CD4-positive, alpha-beta T cell treated with Interleukin-17A for 1 hour (primary cell): ENCODE measurements at regions not wholly inside any gene's neighbourhood (a gene's known extent, or its start where the extent isn't known, plus 50 kb on each side); places are given as distances from the start of the nearest gene placed in this dataset.
"Not testable (repeated sequence)": the region's sequence is repeated elsewhere in the genome, so short reads cannot be mapped to it uniquely, and the experiment has no call there.

Experiments used
- DNase-seq: peaks from one replicate; pipeline ENCODE4 v3.0.0-alpha.2; 2020

DNA sequence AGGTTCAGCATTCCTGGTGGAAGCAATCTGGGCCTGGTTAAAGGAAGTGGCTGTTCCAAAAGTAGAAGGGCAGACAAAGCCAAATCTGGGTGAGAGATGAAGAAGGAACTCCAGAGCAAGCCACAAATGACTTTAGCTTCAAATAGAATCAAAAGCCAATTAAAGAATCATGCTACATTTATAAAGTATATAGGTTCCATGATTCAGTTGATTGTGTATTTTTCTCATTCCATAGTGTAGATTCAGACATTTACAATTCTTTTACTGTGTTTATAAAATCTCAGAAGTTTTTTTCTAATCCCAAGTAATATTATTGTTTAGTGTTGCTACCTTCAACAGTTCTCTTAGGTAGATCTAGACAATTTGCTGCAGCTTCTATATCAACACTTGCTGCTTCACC is 262.0 kb downstream of the PLK2 start:
- no peak for DNase-seq

DNA sequence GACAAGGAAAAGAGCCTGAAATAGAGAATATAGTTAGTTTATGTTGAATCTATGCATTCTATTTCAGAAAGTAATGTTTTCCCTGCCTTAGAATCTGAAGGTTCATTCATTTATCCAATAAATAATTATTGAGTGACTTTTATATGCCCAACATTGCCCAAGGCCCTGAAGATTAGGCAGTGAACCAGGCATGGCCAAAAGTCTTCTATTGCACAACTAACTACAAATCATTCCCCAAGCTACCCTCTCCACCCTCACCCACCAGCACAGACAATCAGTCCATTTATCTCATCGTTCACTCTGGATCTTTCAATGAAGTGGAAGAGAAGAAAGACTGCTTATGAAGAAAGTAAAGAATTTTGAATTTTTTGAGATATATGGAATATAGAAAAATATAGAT is 268.4 kb downstream of the PLK2 start:
- no peak for DNase-seq

DNA sequence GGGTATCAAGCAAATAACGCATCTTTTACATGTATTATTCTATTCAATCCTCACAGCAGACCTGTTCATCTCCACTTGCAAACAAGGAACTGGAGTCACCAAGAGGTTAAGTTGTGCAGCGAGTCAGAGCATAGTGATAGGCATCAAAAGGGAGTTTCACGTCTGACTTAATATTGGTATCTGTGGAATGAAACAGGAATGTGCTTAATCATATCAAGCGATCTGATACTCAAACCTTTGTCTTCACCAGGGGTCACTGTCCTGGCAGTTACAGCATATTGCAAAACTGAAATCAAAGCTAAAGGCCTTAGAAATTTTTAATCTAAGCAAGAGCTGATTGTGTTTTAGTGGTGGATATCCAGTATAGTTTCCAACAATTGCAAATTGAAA is 271.6 kb downstream of the PLK2 start:
- no peak for DNase-seq

DNA sequence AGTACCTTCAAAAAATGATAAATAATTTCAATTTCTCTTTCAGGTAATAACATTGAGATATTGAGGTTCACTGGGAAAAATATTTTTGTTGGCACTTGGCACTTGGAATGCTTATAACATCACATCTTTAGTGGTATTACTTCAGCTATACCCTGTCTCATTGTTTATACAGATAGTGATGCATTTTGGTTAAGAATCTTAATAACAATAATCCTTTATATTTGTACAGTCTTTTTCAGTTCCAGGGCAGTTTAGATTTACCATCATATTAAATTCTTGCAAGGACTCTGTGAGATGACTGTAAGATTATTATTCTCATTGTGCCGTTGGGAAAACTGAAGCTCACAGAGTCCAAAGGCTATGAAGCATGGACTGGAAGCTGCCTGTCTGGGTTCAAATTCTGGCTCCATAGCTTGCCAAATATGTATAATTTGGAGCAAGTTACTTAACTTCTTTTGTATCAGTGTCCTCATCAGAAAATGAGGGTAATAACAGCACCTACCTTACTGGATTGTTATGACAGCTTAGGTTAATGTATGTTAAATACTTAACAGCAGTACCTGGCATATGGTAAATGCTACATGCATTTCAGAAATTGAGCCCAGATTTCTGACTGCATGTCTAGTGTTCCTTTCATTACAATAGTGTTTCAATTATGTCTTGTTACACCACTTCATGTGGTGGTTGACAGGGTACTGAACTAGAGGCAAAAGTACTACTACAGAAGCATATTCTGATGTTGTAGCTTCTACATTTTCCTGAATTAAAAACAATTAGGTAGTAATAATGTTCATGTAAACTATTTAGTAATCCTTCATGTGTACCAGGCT is 272.2 kb downstream of the PLK2 start:
- DNase-seq: no peak

DNA sequence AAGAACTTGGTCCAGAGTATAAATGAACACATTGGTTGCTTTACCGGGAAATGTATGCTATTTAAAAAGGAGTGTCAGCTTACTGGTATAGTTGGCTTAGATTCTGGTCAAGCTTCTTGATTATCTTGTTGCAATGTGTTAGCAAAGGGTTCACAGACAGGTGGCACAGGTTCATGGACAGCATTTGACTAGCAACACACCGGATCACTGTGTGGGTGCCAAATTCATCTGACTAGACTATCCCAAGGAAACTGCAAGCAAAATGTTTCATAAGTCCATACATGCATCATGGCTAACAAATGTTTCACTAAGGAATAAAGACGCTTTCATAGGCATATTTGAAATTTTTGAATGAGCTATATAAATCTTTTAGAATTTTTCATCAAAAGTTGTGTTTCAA is 274.1 kb downstream of the PLK2 start:
- no peak for DNase-seq

DNA sequence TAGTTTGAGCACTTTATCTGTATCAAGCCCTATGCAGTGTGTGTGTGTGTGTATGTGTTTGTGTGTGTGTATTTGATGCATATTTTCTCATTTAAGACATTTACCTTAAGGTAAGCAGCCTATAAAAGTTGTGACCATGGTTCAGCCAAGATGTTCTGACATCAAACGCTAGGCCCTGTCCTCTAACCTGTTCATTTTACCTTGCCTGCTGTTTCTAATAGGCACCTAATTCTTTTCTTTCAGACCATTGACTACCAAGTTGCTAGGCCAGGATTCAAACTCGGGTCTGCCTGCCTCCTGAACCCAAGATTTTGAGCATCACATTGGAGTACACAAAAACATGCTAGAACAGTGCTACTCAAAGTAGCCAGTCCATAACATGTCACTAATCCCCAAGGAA is 274.5 kb downstream of the PLK2 start:
- no peak for DNase-seq

DNA sequence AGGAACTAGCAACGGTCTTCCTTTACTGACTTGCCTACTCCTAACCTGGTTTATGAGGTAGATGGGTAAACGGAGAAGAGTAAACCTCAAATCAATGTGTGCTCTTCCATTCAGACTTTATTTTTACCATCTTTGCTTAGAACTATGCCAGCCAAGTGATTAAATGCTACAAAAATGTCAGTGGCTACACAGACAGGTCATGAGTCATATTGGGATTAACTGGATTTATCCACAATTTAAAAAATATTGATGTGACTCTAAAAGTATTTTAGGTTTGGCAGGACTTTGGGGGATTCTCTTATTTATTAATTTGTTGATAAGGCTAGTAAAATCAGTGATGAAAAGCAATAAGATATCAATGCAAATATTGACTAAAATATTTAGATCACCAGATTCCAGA is 275.0 kb downstream of the PLK2 start:
- DNase-seq: no peak

DNA sequence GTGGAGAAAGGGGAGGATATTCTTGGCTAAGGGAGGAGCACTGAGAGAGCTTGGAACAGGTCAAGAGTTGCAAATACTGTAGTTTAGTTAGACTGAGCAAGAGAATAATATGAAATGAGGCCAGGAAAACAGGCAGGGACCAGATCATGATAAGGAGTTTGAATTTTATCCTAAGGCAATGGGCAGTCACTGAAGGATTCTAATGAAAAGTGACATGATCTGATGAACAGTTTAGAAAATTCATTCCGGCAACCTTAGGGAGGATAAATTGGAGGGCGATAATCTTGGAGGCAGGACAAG is 276.1 kb downstream of the PLK2 start:
- DNase-seq: no peak

DNA sequence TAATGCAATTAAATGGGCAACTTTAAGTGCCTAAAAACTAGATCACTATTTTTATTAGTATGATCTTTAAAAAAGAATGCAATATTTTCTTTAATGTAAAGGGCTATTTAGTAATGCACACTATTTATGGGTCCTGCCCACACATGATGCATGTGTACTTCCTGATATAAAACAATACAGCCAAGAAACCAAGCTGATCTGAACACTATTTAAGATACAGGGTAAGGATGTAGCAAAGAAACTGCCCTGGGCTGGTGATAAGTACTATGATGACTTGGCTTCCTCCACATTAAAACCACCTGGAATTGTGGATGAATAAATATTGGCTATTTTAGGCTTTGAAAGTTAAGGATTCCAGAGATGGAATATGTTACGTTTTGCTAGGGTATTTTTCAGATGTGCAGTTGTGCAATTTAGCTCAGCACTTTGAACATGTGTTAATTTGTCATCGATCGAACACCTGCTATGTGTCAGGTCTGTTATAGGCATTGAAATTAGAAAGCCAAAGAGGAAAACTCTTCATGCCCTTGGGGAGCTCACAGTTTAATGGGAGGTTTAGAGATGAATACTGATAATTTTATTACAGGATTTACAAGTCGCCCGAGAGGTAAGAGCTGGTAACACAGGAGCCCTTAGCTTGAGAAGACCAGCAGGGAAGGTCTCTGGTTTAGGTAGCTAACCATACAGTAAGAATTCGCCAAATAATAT is 276.7 kb downstream of the PLK2 start:
- DNase-seq: no peak

DNA sequence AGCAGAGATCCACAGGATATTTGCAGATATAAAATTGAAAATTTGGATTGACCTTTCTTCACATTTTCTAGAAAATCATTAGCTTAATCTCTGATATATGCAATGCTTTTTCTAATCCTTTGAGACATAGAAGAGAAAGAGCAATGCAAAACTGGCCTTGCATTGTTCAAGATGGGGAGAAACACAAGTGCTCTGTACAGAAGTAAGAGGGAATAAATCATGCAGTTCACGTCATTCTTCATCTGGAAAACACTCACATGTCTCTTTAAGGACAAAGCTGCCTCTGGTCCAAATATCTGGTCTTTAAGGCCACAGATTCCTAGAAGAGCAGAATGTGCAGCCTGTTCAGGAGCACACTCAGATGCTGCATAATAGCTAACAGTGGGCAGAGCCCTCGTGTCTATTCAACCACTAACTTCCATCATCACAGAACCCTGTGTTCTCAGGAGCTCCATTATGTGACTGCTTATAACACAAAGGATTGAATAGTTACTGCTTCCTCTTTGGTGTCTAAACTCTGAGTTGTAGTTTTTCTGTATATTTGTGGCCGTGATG is 277.5 kb downstream of the PLK2 start:
- no peak for DNase-seq

DNA sequence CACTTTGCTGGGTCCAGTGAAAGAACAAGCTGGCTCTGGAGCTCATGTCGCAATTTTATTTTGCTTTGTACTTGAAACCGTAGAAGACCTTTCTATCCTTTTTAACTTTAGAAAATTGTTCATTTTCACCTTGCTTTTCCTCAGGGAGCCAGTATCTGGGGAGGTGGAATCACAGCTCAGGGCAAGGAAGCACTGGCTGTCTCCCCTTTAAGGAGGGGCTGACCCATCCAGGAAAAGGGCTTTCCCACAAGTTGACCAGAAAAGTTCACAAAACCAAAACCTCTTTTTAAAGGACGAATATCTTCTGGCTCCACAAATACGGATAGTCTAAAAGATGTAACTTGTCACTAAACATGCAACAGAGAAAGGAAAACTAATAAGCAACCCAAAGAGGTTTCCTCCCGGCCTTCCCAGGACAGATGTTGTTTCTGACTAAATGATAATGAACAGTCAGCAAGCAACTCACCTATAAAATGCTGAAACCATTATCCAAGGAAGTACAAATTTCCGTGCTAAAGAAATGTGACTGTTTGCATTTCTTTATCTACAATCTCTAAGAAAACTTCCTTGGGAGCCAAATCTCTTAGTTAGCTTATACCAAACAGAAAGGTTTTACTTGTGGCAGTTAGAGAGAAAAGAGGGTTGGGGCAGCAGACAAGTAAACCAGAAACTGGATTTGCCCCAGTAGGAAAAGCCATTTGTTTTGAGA is 278.2 kb downstream of the PLK2 start:
- DNase-seq: no peak

DNA sequence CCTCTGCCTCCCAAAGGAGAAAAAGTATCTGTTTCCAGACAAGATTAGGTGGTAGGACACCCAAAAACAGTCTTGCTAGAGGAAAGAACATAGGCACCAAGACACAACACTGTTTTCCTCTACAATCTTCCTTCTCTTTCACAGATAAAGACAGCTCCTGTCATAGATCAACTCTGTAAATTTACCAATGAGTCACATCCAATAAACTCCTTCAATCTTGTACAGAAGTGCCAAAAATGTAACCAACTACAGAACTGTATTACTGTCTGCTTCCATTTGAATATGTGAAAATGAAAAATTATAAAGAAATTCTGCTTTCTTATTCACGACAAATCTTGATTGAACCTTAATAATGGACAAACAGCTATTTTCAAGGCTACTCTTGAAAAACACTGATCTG is 286.9 kb downstream of the PLK2 start:
- DNase-seq: no peak

DNA sequence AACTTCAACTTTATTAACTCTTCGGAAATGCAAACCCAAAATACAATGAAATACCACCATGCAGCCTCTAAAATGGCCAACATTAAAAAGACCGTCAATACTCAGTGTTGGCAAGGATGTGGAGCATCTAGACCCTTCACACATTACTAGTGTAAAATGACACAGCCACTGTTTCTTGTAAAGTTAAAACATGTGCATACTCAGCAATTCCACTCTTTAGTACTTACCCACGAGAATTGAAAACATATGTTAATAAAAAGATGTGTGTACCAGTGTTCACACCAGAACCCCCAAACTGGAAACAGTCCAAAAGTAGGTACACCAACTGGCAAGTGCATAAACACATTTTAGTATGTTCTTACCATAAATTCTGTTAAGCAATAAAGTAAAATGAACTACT is 294.7 kb downstream of the PLK2 start:
- DNase-seq: no peak

DNA sequence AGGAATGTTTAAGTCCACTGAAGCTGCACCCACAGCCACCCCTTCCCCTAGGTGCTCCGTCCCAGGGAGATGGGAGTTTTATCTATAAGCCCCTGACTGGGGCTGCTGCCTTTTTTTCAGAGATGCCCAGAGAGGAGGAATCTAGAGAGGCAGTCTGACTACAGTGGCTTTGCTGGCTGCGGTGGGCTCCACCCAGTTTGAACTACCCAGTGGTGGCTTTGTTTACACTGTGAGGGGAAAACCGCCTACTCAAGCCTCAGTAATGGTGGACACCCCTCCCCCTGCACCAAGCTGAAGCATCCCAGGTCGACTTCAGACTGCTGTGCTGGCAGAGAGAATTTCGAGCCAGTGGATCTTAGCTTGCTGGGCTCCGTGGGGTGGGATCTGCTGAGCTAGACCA is 298.0 kb downstream of the PLK2 start:
- not testable (repeated sequence) for DNase-seq

DNA sequence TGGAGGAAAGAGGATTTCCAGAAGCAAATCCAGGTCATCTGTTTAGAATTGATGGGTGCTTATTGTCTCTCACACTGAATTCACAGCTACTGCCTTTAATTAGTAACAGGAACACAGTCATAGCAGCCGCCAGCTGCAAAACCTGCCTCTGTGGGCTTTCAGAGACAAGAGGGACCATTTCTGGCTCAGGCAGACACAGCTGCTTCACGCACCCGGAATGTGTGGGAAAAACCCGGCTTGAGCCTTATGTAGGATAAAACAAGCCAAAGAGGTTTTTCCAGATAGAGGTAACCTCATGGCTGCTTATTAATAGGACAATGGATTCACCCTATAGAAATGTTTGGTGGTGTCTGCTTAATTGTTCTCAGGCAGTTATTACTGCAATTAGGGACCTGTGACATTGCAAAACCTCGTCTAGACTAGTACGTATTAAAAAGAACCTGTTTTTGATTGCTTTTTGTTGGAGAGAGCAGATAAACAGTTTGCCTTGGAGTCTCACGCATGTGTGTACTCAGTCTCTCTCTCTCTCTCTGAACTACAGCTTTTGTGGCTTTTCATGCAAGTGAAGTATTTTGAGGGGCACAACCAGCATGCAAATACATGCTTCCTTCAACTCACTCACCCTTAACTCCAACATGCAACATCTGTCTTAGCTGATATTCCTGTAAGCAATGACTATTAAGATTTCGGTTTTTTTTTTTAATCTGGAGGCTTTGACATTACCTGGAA is 302.7 kb downstream of the PLK2 start:
- no peak for DNase-seq

DNA sequence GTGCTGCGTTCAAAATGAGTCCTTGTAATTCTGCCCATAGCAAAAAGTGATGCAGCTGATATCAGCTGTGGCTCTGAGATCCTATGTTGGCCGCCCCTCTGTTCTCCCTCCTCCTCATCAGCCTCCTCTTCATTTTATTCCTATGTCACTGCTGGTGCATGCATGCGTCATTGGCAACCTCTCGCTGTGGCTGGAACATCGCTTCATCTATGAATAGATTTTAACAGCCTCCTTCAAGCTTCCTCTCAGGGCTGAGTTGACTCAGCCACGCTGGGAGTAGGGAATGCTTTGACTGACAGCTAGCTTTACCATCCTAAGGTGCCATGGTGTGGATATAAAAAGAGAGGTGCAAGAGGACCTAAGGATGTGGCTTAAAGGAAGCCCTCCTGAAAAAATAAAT is 303.5 kb downstream of the PLK2 start:
- no peak for DNase-seq

DNA sequence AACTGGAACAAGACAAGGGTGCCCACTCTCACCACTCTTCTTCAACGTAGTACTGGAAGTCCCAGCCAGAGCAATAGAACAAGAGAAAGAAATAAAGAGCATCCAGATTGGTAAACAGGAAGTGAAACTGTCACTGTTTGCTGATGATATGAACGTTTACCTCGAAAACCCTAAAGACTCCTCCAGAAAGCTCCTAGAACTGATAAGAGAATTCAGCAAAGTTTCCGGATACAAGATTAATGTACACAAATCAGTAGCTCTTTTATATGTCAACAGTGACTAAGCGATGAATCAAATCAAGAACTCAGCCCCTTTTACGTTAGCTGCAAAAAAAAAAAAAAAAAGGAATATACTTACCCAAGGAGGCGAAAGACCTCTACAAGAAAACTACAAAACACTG is 306.6 kb downstream of the PLK2 start:
- DNase-seq: no peak

DNA sequence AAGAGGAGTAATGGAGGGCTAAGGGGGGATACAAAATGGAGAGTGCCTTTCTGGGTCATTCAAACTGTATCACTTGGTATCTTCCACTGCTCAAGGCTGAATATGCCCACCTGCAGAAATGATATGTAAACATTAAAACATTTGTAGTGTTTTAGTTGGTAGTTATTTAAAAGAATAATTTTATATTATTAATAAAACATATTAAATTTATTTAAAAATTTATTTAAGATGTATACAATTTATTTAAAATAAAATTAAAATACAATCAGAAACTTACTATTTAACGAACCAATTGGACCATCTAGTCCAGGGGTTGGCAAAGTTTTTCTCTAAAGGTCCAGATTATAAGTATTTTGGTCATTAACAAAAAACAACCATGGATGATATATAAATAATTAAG is 308.5 kb downstream of the PLK2 start:
- no peak for DNase-seq

DNA sequence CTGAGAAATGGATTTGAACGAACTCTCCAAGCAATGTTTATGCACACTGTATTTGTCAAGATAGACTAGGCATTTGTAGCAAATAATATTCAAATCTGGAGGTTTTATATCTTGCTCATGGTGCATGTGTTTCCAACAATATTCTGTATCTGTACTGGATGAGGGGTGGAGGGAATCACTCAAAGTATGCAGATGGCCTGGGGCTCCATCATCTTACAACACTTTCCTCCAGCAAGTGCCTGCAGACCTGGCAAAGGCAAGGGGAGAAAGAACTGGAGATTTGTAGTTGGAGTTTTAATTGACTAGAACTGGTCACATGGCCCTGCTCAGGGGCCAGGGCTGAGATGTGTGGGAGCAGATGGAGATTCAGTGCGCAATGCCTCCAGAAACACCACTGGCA is 309.0 kb downstream of the PLK2 start:
- no peak for DNase-seq

DNA sequence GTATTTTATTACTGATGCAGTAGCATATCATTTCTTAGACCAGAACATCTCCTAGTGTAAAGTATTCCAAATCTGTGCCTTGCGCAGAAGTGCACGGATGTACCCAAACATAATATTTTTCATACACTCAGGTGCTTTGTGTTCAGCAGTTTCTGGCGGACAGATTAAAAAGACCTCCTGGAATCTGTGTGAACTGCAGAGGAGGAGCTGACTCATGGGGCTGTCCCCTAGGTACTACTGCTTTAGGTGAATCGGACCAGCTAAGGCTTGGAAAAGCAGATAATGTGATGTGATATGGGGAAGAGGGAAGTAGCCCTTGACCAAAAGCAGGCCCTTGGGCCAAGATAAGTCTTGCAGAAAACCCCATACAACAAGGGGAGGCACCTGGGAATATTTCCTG is 310.1 kb downstream of the PLK2 start:
- DNase-seq: no peak

DNA sequence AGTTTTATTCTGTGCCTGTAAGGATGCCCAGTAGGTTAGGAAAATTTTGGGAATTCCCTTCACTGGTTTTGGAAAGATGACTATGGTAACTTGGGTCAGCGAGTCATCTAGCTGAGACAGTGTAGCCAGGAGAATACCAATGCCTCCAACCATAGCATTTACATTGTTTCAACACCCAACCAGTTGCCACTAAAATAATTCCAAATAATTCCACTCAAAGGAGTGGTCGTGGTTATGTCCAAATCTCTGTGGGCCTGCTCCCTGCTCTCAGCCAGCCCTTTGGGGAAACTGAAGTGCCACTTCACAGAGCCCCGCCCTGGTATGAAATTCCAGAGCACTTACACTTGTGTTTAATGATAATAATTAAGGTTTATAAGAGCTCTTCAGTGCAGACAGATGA is 310.5 kb downstream of the PLK2 start:
- no peak for DNase-seq

DNA sequence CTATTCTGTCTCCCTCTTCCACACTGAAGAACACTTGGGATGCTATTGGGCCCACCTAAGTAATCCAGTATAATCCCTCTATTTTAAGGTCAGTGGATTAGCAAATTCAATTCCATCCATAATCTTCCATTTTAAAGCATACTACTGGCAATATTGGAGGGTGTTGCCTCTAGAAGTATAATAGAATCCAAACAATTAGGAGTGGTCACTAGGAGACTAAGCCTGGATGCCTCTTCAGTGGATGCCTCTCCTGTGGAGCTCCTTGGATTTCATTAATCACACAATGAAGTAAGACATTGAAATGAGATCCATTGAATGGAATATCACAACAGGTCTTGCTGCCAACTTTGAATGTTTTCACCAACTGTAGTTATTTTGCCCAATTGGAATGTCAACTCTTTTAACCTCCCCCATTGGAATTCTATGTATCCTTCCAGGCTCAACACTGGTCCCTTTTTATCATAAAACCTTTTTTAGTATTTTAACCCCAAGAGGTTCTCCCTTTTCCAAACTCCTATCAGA is 311.6 kb downstream of the PLK2 start:
- no peak for DNase-seq

DNA sequence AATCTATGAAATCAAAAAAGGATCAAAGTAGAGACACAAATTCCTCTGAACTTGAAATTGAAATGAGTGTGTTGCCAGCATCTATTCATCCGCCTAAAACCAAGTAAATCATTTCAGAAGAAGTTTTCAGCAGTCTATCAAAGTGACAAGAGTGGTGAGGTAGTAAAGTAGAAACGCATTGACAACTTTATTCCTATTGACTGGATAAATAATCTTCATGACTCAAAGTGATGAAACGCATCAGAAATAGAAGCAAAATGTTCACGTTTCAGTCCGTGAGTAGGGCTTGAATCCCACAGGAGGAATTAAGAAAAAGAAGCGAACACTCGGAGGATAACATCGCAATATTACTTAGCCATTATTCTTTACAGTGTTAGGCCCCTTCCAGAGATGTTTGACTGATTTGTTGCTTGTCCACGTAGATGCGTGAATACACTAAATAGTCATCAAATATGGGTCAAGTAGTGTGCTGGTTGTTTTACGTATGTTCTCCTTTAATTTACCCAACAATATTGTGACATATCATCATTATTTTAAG is 314.4 kb downstream of the PLK2 start:
- no peak for DNase-seq
